ENCODE measurements at regions not wholly inside any gene's neighbourhood (a gene's known extent, or its start where the extent isn't known, plus 50 kb on each side); places are given as distances from the start of the nearest gene placed in this dataset.

GRCh38 chr1:208775841-208776240, 531.7 kb upstream of the PLXNA2 start:
- no peaks in the 10 kb centered on the region for H3K9me3 ChIP-seq (ENCODE audit: control insufficient read depth, insufficient read depth, low read depth, low read length)
- TF ChIP-seq SIN3A (IDR thresholded peaks at IDR 0.05; ENCODE audit: borderline replicate concordance, insufficient read depth, low read depth, low read length) (no peak), POLR2AphosphoS5 (IDR thresholded peaks at IDR 0.05; ENCODE audit: low read depth, low read length) (no peak), TCF7L2 (IDR thresholded peaks at IDR 0.05; ENCODE audit: low read depth, low read length) (no peak)
- TF ChIP-seq, protein P1, sequence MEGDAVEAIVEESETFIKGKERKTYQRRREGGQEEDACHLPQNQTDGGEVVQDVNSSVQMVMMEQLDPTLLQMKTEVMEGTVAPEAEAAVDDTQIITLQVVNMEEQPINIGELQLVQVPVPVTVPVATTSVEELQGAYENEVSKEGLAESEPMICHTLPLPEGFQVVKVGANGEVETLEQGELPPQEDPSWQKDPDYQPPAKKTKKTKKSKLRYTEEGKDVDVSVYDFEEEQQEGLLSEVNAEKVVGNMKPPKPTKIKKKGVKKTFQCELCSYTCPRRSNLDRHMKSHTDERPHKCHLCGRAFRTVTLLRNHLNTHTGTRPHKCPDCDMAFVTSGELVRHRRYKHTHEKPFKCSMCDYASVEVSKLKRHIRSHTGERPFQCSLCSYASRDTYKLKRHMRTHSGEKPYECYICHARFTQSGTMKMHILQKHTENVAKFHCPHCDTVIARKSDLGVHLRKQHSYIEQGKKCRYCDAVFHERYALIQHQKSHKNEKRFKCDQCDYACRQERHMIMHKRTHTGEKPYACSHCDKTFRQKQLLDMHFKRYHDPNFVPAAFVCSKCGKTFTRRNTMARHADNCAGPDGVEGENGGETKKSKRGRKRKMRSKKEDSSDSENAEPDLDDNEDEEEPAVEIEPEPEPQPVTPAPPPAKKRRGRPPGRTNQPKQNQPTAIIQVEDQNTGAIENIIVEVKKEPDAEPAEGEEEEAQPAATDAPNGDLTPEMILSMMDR (IDR thresholded peaks at IDR 0.05), result no peak
- TF ChIP-seq, protein P2, sequence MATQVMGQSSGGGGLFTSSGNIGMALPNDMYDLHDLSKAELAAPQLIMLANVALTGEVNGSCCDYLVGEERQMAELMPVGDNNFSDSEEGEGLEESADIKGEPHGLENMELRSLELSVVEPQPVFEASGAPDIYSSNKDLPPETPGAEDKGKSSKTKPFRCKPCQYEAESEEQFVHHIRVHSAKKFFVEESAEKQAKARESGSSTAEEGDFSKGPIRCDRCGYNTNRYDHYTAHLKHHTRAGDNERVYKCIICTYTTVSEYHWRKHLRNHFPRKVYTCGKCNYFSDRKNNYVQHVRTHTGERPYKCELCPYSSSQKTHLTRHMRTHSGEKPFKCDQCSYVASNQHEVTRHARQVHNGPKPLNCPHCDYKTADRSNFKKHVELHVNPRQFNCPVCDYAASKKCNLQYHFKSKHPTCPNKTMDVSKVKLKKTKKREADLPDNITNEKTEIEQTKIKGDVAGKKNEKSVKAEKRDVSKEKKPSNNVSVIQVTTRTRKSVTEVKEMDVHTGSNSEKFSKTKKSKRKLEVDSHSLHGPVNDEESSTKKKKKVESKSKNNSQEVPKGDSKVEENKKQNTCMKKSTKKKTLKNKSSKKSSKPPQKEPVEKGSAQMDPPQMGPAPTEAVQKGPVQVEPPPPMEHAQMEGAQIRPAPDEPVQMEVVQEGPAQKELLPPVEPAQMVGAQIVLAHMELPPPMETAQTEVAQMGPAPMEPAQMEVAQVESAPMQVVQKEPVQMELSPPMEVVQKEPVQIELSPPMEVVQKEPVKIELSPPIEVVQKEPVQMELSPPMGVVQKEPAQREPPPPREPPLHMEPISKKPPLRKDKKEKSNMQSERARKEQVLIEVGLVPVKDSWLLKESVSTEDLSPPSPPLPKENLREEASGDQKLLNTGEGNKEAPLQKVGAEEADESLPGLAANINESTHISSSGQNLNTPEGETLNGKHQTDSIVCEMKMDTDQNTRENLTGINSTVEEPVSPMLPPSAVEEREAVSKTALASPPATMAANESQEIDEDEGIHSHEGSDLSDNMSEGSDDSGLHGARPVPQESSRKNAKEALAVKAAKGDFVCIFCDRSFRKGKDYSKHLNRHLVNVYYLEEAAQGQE (IDR thresholded peaks at IDR 0.05; ENCODE audit: insufficient read depth in 1 of 2, low read depth in 2 of 2, low read length in 1 of 2), result no peak
- no peak overlapping the region for H3K27ac ChIP-seq (ENCODE audit: low read length)
- ChIA-PET POLR2A (no interaction called here), CTCF (interaction anchor here (0.8 kb wide), 1 partner anchor 10 kb away, joined by 3 read pairs; no protein-coding TSS in a partner anchor)
- in situ Hi-C loops (cut with HindIII; ENCODE audit: low pct_unique_long_range_greater_than_20kb, low sequenced_read_pairs) (no loop called here), intact Hi-C loops (cut with micrococcal nuclease; ENCODE audit: unreplicated experiment) (no loop called here)
- no peaks in the 10 kb centered on the region for H3K4me1 ChIP-seq (ENCODE audit: control insufficient read depth, insufficient read depth, low read length)
- no peaks in the 10 kb centered on the region for H3K27me3 ChIP-seq (ENCODE audit: control insufficient read depth, insufficient read depth, low read length)
- DNase-seq (ENCODE audit: low read depth, low spot score) (no peak), ATAC-seq (no peak)
- no TSS peak for BruUV-seq (replicated peaks)
- no peak overlapping the region for H3K4me3 ChIP-seq (ENCODE audit: low read depth in 2 of 2, low read length in 2 of 2)
- no peaks in the 10 kb centered on the region for H3K36me3 ChIP-seq (ENCODE audit: control insufficient read depth, insufficient read depth, low read length)

DNA sequence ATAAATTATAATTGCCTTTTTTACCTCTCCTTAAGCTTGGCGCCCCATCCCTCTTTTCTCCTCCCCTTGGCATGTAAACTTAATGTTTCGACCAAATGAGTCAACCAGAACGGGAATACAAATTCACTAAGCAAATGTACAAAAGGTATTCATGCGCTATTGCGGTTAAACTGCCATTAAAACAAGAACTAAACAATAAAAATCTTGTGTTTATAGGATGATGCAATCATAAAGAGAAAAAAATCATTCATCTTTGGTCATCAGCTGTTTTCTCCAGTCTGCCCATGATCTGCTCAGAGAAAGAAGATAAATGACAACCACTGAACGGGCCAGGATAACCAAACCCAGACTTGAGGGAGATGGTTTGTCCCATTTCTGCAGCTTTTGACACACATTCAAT, 534.2 kb upstream of the PLXNA2 start:
- TF ChIP-seq SIN3A (IDR thresholded peaks at IDR 0.05; ENCODE audit: borderline replicate concordance, insufficient read depth, low read depth, low read length), result no peak
- no peak for TF ChIP-seq TCF7L2 (IDR thresholded peaks at IDR 0.05; ENCODE audit: low read depth, low read length)
- TF ChIP-seq POLR2AphosphoS5 (IDR thresholded peaks at IDR 0.05; ENCODE audit: low read depth, low read length), result no peak
- TF ChIP-seq, protein P2 (IDR thresholded peaks at IDR 0.05; ENCODE audit: insufficient read depth in 1 of 2, low read depth in 2 of 2, low read length in 1 of 2), result no peak
- TF ChIP-seq, protein P1 (IDR thresholded peaks at IDR 0.05), result no peak
- POLR2A ChIA-PET, result no interaction called here
- CTCF ChIA-PET, result no interaction called here

More for the DNA sequence above, 534.2 kb upstream of the PLXNA2 start:
- Histone ChIP-seq H3K4me1 (ENCODE audit: control insufficient read depth, insufficient read depth, low read length) (no peaks in the 10 kb centered on the region), H3K9me3 (ENCODE audit: control insufficient read depth, insufficient read depth, low read depth, low read length) (no peaks in the 10 kb centered on the region), H3K36me3 (ENCODE audit: control insufficient read depth, insufficient read depth, low read length) (no peaks in the 10 kb centered on the region), H3K27ac (ENCODE audit: low read length) (no peak overlapping the region), H3K4me3 (ENCODE audit: low read depth in 2 of 2, low read length in 2 of 2) (no peak overlapping the region), H3K27me3 (ENCODE audit: control insufficient read depth, insufficient read depth, low read length) (no peaks in the 10 kb centered on the region)
- in situ Hi-C loops (cut with HindIII; ENCODE audit: low pct_unique_long_range_greater_than_20kb, low sequenced_read_pairs), result no loop called here
- no peak for ATAC-seq
- BruUV-seq (replicated peaks), result no TSS peak
- DNase-seq (ENCODE audit: low read depth, low spot score), result no peak
- intact Hi-C loops (cut with micrococcal nuclease; ENCODE audit: unreplicated experiment), result no loop called here
